IPS-NIHi7 (cell line): ENCODE measurements at regions not wholly inside any gene's neighbourhood (a gene's known extent, or its start where the extent isn't known, plus 50 kb on each side); places are given as distances from the start of the nearest gene placed in this dataset.

Experiments
- DNase-seq: peaks from one replicate; pipeline ENCODE4 v3.0.0; 2012; ENCODE audit warnings: mixed read lengths; ENCODE audit errors: extremely low spot score

GRCh38 chr14:29216268-29217232 is 450.0 kb downstream of the FOXG1 start:
- peak; percentile 7 for DNase-seq

GRCh38 chr14:29217813-29218450 is 451.3 kb downstream of the FOXG1 start:
- DNase-seq, result no peak

- no peak for DNase-seq
These were observed 453.5 kb downstream of the FOXG1 start for GRCh38 chr14:29220072-29220471.

- no peak for DNase-seq
These were observed 454.0 kb downstream of the FOXG1 start for GRCh38 chr14:29220566-29220965.

- DNase-seq, result no peak
These were observed 455.4 kb downstream of the FOXG1 start for GRCh38 chr14:29222006-29222405.

GRCh38 chr14:29222671-29223268 is 456.2 kb downstream of the FOXG1 start:
- peak; percentile 20 for DNase-seq

GRCh38 chr14:29223947-29224346 is 457.4 kb downstream of the FOXG1 start:
- DNase-seq, result no peak

- no peak for DNase-seq
These were observed 461.0 kb downstream of the FOXG1 start for GRCh38 chr14:29227631-29228030.

GRCh38 chr14:29232153-29232552 is 465.6 kb downstream of the FOXG1 start:
- no peak for DNase-seq

GRCh38 chr14:29232711-29233110 is 466.1 kb downstream of the FOXG1 start:
- DNase-seq, result no peak

GRCh38 chr14:29233188-29233587 is 466.6 kb downstream of the FOXG1 start:
- no peak for DNase-seq

- DNase-seq, result no peak
These were observed 469.4 kb downstream of the FOXG1 start for GRCh38 chr14:29235991-29236390.

- DNase-seq, result no peak
These were observed 469.8 kb downstream of the FOXG1 start for GRCh38 chr14:29236401-29236800.

- no peak for DNase-seq
These were observed 470.3 kb downstream of the FOXG1 start for GRCh38 chr14:29236848-29237247.

GRCh38 chr14:29240066-29240465 is 473.5 kb downstream of the FOXG1 start:
- DNase-seq, result no peak

GRCh38 chr14:29242755-29243754 is 476.5 kb downstream of the FOXG1 start:
- no peak for DNase-seq

GRCh38 chr14:29255692-29256091 is 489.1 kb downstream of the FOXG1 start:
- no peak for DNase-seq

- DNase-seq, result no peak
These were observed 496.4 kb downstream of the FOXG1 start for GRCh38 chr14:29262979-29263378.

- no peak for DNase-seq
These were observed 498.3 kb downstream of the FOXG1 start for GRCh38 chr14:29264865-29265264.

- DNase-seq, result no peak
These were observed 499.3 kb downstream of the FOXG1 start for GRCh38 chr14:29265852-29266251.

GRCh38 chr14:29271669-29272068 is 505.1 kb downstream of the FOXG1 start:
- DNase-seq, result no peak
